ENCODE measurements at regions not wholly inside any gene's neighbourhood (a gene's known extent, or its start where the extent isn't known, plus 50 kb on each side); places are given as distances from the start of the nearest gene placed in this dataset.
A peak's percentile ranks its signal among the peaks of the same experiment; 100 is the strongest.

GRCh38 chr22:22953791-22954190 lies 66.2 kb downstream of the IGLL5 start:
- no peak for TF ChIP-seq CTCF (IDR thresholded peaks at IDR 0.05; ENCODE audit: insufficient read depth, low read length, severe bottlenecking)
- no peaks in the 10 kb centered on the region for H3K36me3 ChIP-seq (ENCODE audit: control insufficient read depth, insufficient read depth, low read length)
- no peak for FAIRE-seq
- no peak for DNase-seq (ENCODE audit: low read depth)
- H3K27me3 ChIP-seq (ENCODE audit: control insufficient read depth, insufficient read depth, low read length) = no peaks in the 10 kb centered on the region
- no peak overlapping the region for H3K4me3 ChIP-seq (ENCODE audit: low read depth, low read length)

- DNase-seq (ENCODE audit: low read depth) (no peak), FAIRE-seq (no peak)
- peak; percentile 46 for TF ChIP-seq CTCF (IDR thresholded peaks at IDR 0.05; ENCODE audit: insufficient read depth, low read length, severe bottlenecking)
- H3K4me3 ChIP-seq (ENCODE audit: low read depth, low read length) = no peak overlapping the region
- H3K36me3 ChIP-seq (ENCODE audit: control insufficient read depth, insufficient read depth, low read length) = no peaks in the 10 kb centered on the region
- no peaks in the 10 kb centered on the region for H3K27me3 ChIP-seq (ENCODE audit: control insufficient read depth, insufficient read depth, low read length)
Observed at GRCh38 chr22:22954656-22955055, 67.0 kb downstream of the IGLL5 start.

- no peak for FAIRE-seq
- Histone ChIP-seq H3K27me3 (ENCODE audit: control insufficient read depth, insufficient read depth, low read length) (no peaks in the 10 kb centered on the region), H3K4me3 (ENCODE audit: low read depth, low read length) (no peak overlapping the region), H3K36me3 (ENCODE audit: control insufficient read depth, insufficient read depth, low read length) (no peaks in the 10 kb centered on the region)
- peak; percentile 44 for DNase-seq (ENCODE audit: low read depth)
- no peak for TF ChIP-seq CTCF (IDR thresholded peaks at IDR 0.05; ENCODE audit: insufficient read depth, low read length, severe bottlenecking)
Observed at GRCh38 chr22:22955276-22955798, 67.7 kb downstream of the IGLL5 start.

GRCh38 chr22:22955866-22956535 lies 68.4 kb downstream of the IGLL5 start:
- Histone ChIP-seq H3K36me3 (ENCODE audit: control insufficient read depth, insufficient read depth, low read length) (no peaks in the 10 kb centered on the region), H3K4me3 (ENCODE audit: low read depth, low read length) (no peak overlapping the region), H3K27me3 (ENCODE audit: control insufficient read depth, insufficient read depth, low read length) (no peaks in the 10 kb centered on the region)
- peak; percentile 84 for TF ChIP-seq CTCF (IDR thresholded peaks at IDR 0.05; ENCODE audit: insufficient read depth, low read length, severe bottlenecking)
- DNase-seq (ENCODE audit: low read depth) (peak; percentile 46), FAIRE-seq (peak; percentile 36)

- Histone ChIP-seq H3K36me3 (ENCODE audit: control insufficient read depth, insufficient read depth, low read length) (no peaks in the 10 kb centered on the region), H3K27me3 (ENCODE audit: control insufficient read depth, insufficient read depth, low read length) (no peaks in the 10 kb centered on the region), H3K4me3 (ENCODE audit: low read depth, low read length) (no peak overlapping the region)
- TF ChIP-seq CTCF (IDR thresholded peaks at IDR 0.05; ENCODE audit: insufficient read depth, low read length, severe bottlenecking) = no peak
- DNase-seq (ENCODE audit: low read depth) (no peak), FAIRE-seq (no peak)
Observed at GRCh38 chr22:22957090-22957489, 69.5 kb downstream of the IGLL5 start.

GRCh38 chr22:22958621-22959020 lies 71.0 kb downstream of the IGLL5 start:
- TF ChIP-seq CTCF (IDR thresholded peaks at IDR 0.05; ENCODE audit: insufficient read depth, low read length, severe bottlenecking) = no peak
- DNase-seq (ENCODE audit: low read depth) (no peak), FAIRE-seq (no peak)
- H3K27me3 ChIP-seq (ENCODE audit: control insufficient read depth, insufficient read depth, low read length) = no peaks in the 10 kb centered on the region
- H3K36me3 ChIP-seq (ENCODE audit: control insufficient read depth, insufficient read depth, low read length) = no peaks in the 10 kb centered on the region
- H3K4me3 ChIP-seq (ENCODE audit: low read depth, low read length) = no peak overlapping the region

All from bronchial epithelial cell (primary cell).